SK-N-MC (cell line): ENCODE measurements at regions not wholly inside any gene's neighbourhood (a gene's known extent, or its start where the extent isn't known, plus 50 kb on each side); places are given as distances from the start of the nearest gene placed in this dataset.

Source experiments
- EZH2 ChIP-seq: fragments of 200-600 bp; sonication (generic); IDR thresholded peaks from one replicate; pipeline ENCODE4 v1.6.1; 2017; ENCODE audit warnings: antibody characterized with exemption
- FOXP2 ChIP-seq: optimal IDR thresholded peaks from 2 replicates; pipeline ENCODE3; 2011; ENCODE audit warnings: mild to moderate bottlenecking, moderate library complexity; ENCODE audit not compliant: insufficient read depth; ENCODE audit errors: extremely low read length, control extremely low read depth
- POLR2AphosphoS5 ChIP-seq: IDR thresholded peaks from 2 replicates; pipeline ENCODE4 v1.6.1; 2012; ENCODE audit warnings: mild to moderate bottlenecking, low read depth, low read length, borderline replicate concordance

DNA sequence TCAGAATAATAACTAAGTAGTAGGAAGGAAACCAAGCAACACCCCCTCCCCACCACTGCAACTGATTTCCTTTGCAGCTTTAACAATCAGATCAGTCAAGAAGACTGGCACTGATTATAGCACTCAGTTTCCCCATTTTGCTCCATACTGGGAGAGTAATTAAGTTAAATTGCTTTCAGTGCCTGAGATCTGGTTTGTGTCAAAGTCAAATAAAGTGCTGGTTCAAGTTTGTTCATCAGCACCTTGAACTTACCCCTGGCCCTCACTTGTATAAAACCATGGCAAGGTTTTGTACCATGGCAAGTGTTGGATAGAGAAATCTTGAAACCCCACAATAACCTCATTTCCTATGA, 290.2 kb upstream of the SEMA6A start:
- TF ChIP-seq EZH2 (no peak), POLR2AphosphoS5 (no peak), FOXP2 (no peak)
